ENCODE measurements at regions not wholly inside any gene's neighbourhood (a gene's known extent, or its start where the extent isn't known, plus 50 kb on each side); places are given as distances from the start of the nearest gene placed in this dataset.
"Not testable (repeated sequence)": the region's sequence is repeated elsewhere in the genome, so short reads cannot be mapped to it uniquely, and the experiment has no call there.

DNA sequence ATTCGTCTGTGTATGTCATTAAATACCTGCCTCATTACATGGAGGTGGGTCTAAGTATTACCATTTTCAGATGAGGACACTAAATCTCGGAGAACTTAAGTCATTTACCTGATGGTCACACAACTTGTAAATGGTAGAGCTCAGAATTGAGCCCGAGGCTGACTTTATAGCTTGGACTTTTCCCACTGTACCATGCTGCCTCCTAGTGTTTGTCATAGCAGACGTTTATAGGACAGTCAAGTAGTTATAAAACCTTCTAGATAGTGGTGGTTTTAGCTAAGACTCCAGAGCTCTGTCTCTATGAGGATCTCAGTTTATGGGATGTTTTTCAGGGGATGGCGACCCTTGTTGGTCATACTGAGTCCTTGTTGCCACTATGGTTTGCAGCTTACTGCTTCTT lies 271.8 kb downstream of the ZNF37A start:
- TF ChIP-seq EZH2phosphoT487 (IDR thresholded peaks at IDR 0.05; ENCODE audit: borderline replicate concordance, low read length): not testable (repeated sequence)
- TF ChIP-seq, protein P1, sequence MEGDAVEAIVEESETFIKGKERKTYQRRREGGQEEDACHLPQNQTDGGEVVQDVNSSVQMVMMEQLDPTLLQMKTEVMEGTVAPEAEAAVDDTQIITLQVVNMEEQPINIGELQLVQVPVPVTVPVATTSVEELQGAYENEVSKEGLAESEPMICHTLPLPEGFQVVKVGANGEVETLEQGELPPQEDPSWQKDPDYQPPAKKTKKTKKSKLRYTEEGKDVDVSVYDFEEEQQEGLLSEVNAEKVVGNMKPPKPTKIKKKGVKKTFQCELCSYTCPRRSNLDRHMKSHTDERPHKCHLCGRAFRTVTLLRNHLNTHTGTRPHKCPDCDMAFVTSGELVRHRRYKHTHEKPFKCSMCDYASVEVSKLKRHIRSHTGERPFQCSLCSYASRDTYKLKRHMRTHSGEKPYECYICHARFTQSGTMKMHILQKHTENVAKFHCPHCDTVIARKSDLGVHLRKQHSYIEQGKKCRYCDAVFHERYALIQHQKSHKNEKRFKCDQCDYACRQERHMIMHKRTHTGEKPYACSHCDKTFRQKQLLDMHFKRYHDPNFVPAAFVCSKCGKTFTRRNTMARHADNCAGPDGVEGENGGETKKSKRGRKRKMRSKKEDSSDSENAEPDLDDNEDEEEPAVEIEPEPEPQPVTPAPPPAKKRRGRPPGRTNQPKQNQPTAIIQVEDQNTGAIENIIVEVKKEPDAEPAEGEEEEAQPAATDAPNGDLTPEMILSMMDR (IDR thresholded peaks at IDR 0.05; ENCODE audit: low read depth, low read length, poor library complexity, severe bottlenecking): not testable (repeated sequence)
